ENCODE measurements at regions not wholly inside any gene's neighbourhood (a gene's known extent, or its start where the extent isn't known, plus 50 kb on each side); places are given as distances from the start of the nearest gene placed in this dataset.

GRCh38 chr1:208918160-208918559, 665.4 kb upstream of the CAMK1G start:
- TF ChIP-seq CTCF (conservative IDR thresholded peaks at IDR 0.05; ENCODE audit: low read length) (no peak), EZH2phosphoT487 (IDR thresholded peaks at IDR 0.05; ENCODE audit: borderline replicate concordance) (no peak)

Data from Loucy (cell line).